ENCODE measurements at regions not wholly inside any gene's neighbourhood (a gene's known extent, or its start where the extent isn't known, plus 50 kb on each side); places are given as distances from the start of the nearest gene placed in this dataset.

GRCh38 chr7:46033592-46033991 is 112.5 kb upstream of the IGFBP3 start:
- TF ChIP-seq RAD21 (IDR thresholded peaks at IDR 0.05; ENCODE audit: low read length): no peak
- no CpG with 5 or more reads among the region's 6 CpGs for WGBS, 2 experiments (ENCODE audit: extremely low coverage in 2 of 2, insufficient read length in 1 of 2)
- in situ Hi-C loops (cut with MboI; ENCODE audit: low sequenced_read_pairs) (no loop called here), intact Hi-C loops (cut with micrococcal nuclease) (loop anchor here (10.0 kb wide), 1 partner anchor 109 kb away; the partner anchor contains the start of gene IGFBP3), dilution Hi-C loops (cut with HindIII; ENCODE audit: low sequenced_read_pairs, unreplicated experiment) (no loop called here)
- H3K4me1 ChIP-seq (ENCODE audit: control insufficient read depth, insufficient read depth, low read length): peaks cover 12% of the 10 kb centered on the region
- peak overlapping the region; percentile 75 for H4K91ac ChIP-seq (ENCODE audit: insufficient read depth, low read depth, low read length)
- CTCF ChIA-PET: no interaction called here
- POLR2A ChIA-PET (ENCODE audit: unreplicated experiment): no interaction called here
- no peak overlapping the region; the same call in 1 of the 2 replicates for H3K14ac ChIP-seq (replicated peaks; ENCODE audit: low read depth, low read length)
- no peaks in the 10 kb centered on the region for H4K20me1 ChIP-seq (ENCODE audit: insufficient read depth, low read length)
- DNase-seq: no peak
- no peak overlapping the region for H2BK15ac ChIP-seq (ENCODE audit: low read depth, low read length)
- H2AK9ac ChIP-seq (replicated peaks; ENCODE audit: low read depth, low read length, poor library complexity): no peak overlapping the region
- H2BK5ac ChIP-seq (ENCODE audit: low read depth, low read length, poor library complexity, severe bottlenecking): peak overlapping the region; percentile 60
- no peak overlapping the region for H3K56ac ChIP-seq (ENCODE audit: extremely low read depth, insufficient read depth, low read length)
- no peaks in the 10 kb centered on the region for H3K36me3 ChIP-seq (ENCODE audit: control insufficient read depth, insufficient read depth, low read length)
- peak overlapping the region in 1 of 2 experiments; percentile 30; a peak in 2 of 4 replicates for H4K8ac ChIP-seq (ENCODE audit: low read depth in 2 of 2, low read length in 2 of 2)
- H3K27me3 ChIP-seq (ENCODE audit: control insufficient read depth, insufficient read depth, low read length): no peaks in the 10 kb centered on the region
- H2AFZ ChIP-seq (replicated peaks; ENCODE audit: low read length, poor library complexity): no peak overlapping the region
- no peak for ATAC-seq (ENCODE audit: low read depth)
- H3K27ac ChIP-seq (ENCODE audit: insufficient read depth, low read length): no peak overlapping the region
- no peak overlapping the region for H3K4me2 ChIP-seq (ENCODE audit: low read depth, low read length)
- peak overlapping the region; percentile 25; the same call in 1 of the 2 replicates for H3K4ac ChIP-seq (ENCODE audit: low read depth, low read length)
- H3K9me1 ChIP-seq (ENCODE audit: insufficient read depth, low read length): peaks cover 6% of the 10 kb centered on the region
- peak overlapping the region; percentile 2; the same call in 1 of the 2 replicates for H4K5ac ChIP-seq (ENCODE audit: low read depth, low read length)
- H3K18ac ChIP-seq (ENCODE audit: low read depth, low read length): peak overlapping the region; percentile 75; the same call in 1 of the 2 replicates
- no peak overlapping the region for H3K4me3 ChIP-seq (ENCODE audit: insufficient read depth, low read depth, low read length)
- no peaks in the 10 kb centered on the region for H3K9me3 ChIP-seq (ENCODE audit: control insufficient read depth, insufficient read depth, low read length)
- H2BK20ac ChIP-seq (ENCODE audit: low read depth, low read length): peak overlapping the region; percentile 50; the same call in 1 of the 2 replicates
- peak overlapping the region; percentile 68; the same call in 1 of the 2 replicates for H2AK5ac ChIP-seq (ENCODE audit: low read depth, low read length)
- no peak overlapping the region for H3K9ac ChIP-seq (ENCODE audit: low read depth, low read length)
- peak overlapping the region; percentile 28 for H2BK120ac ChIP-seq (ENCODE audit: low read depth, low read length)
- BruUV-seq (replicated peaks): no TSS peak
- H3K79me1 ChIP-seq (ENCODE audit: low read depth in 1 of 2, low read length in 2 of 2): no peaks in the 10 kb centered on the region
- no peak overlapping the region for H3K23ac ChIP-seq (ENCODE audit: low read depth, low read length)

Measured in IMR-90 (cell line).